HCT116 (cell line): ENCODE measurements at regions not wholly inside any gene's neighbourhood (a gene's known extent, or its start where the extent isn't known, plus 50 kb on each side); places are given as distances from the start of the nearest gene placed in this dataset.

Source experiments
- ATAC-seq: fragments of 200-7000 bp; cut with Tn5 transposase; 2 replicates; pipeline ENCODE4 v1.9.1; 2020; ENCODE audit warnings: mild to moderate bottlenecking, moderate library complexity
- BruUV-seq: library from RNA; stranded (reverse); fragments of 400-500 nt; replicated peaks from 2 replicates; lab custom pipeline; 2021; lab: Mats Ljungman, UMichigan
- CTCF ChIA-PET: fragments of 300-600 bp; sonication (Branson Sonifier 250); formaldehyde crosslinking; loops from one replicate; lab custom pipeline; 2021; ENCODE audit warnings: antibody characterized with exemption; lab: Charles Lee
- POLR2A ChIA-PET: fragments of 300-600, 350-600 bp; sonication (Branson Sonifier 250); formaldehyde crosslinking; loops from one replicate; lab custom pipeline; 2021; ENCODE audit warnings: antibody characterized with exemption; lab: Charles Lee
- RAD21 ChIA-PET, 2 experiments: fragments of 300-600 bp; sonication (Branson Sonifier 250); formaldehyde crosslinking; loops; one replicate each; lab custom pipeline; 2023; ENCODE audit warnings: low total read pairs in 2 of 2; ENCODE audit not compliant: uncharacterized antibody in 2 of 2, unreplicated experiment in 2 of 2, low non-redundant PET in 1 of 2; lab: Charles Lee
- DNase-seq: peaks from one replicate; pipeline ENCODE4 v3.0.0-alpha.2; 2010; ENCODE audit warnings: low read depth, low spot score
- H2AFZ ChIP-seq: fragments of 200-600 bp; shearing (Covaris generic), sonication (generic); 2 replicates; pipeline ENCODE4 v1.6.1; 2017; ENCODE audit warnings: low read depth, mixed run types, mixed read lengths, antibody characterized with exemption, low read length; ENCODE audit not compliant: poor library complexity, severe bottlenecking
- H3K27ac ChIP-seq: 2 replicates; pipeline ENCODE4 v1.5.1; 2012; ENCODE audit warnings: low read depth, low read length
- H3K27me3 ChIP-seq: fragments of 200-600 bp; sonication (generic); 2 replicates; pipeline ENCODE4 v1.6.1; 2016; ENCODE audit warnings: mixed run types, low read length, mixed read lengths; ENCODE audit not compliant: insufficient read depth
- H3K36me3 ChIP-seq, 2 experiments: fragments of 200-500 bp in 1 of 2; fragments of 200-600 bp in 1 of 2; sonication (Bioruptor generic) in 1 of 2; sonication (generic) in 1 of 2; 2 replicates each; pipeline versions ENCODE4 v1.5.1 to v1.6.1; 2014 to 2016; ENCODE audit warnings: low read length in 2 of 2, inconsistent platforms in 1 of 2, mixed read lengths in 1 of 2, mixed run types in 1 of 2; ENCODE audit not compliant: insufficient read depth in 2 of 2, control insufficient read depth in 1 of 2
- H3K4me1 ChIP-seq, 2 experiments: fragments of 200-600 bp in 1 of 2; sonication (generic) in 1 of 2; 2 replicates each; pipeline versions ENCODE4 v1.5.1 to v1.6.1; 2012 to 2017; ENCODE audit warnings: low read length in 2 of 2, inconsistent platforms in 1 of 2, mild to moderate bottlenecking in 1 of 2, mixed read lengths in 1 of 2, mixed run types in 1 of 2, moderate library complexity in 1 of 2; ENCODE audit not compliant: insufficient read depth in 2 of 2, control insufficient read depth in 1 of 2
- H3K4me2 ChIP-seq: fragments of 200-600 bp; sonication (generic); 2 replicates; pipeline ENCODE4 v1.6.1; 2017; ENCODE audit warnings: mixed run types, low read length, mixed read lengths
- H3K4me3 ChIP-seq, 2 experiments: fragments of 200-600 bp in 1 of 2; sonication (generic) in 1 of 2; replicated peaks in 1 of 2; 2 replicates each; pipeline ENCODE4 v1.5.1; 2011 to 2016; ENCODE audit warnings: low read length in 2 of 2, control low read depth in 1 of 2, low read depth in 1 of 2, mild to moderate bottlenecking in 1 of 2, mixed read lengths in 1 of 2, mixed run types in 1 of 2
- H3K79me2 ChIP-seq: fragments of 200-600 bp; sonication (generic); 2 replicates; pipeline ENCODE4 v1.6.1; 2017; ENCODE audit warnings: mild to moderate bottlenecking, mixed run types, low read length, moderate library complexity, mixed read lengths; ENCODE audit not compliant: insufficient read depth
- H3K9ac ChIP-seq: fragments of 200-600 bp; sonication (generic); 2 replicates; pipeline ENCODE4 v1.6.1; 2016; ENCODE audit warnings: low read length, mixed read lengths
- H3K9me2 ChIP-seq: fragments of 200-600 bp; sonication (generic), shearing (Covaris generic); 2 replicates; pipeline ENCODE4 v1.6.1; 2017; ENCODE audit warnings: mixed run types, mild to moderate bottlenecking, moderate library complexity; ENCODE audit not compliant: insufficient read depth
- H3K9me3 ChIP-seq, 2 experiments: fragments of 200-500 bp in 1 of 2; fragments of 200-600 bp in 1 of 2; sonication (Bioruptor generic) in 1 of 2; sonication (generic) in 1 of 2; 2 replicates each; pipeline ENCODE4 v1.6.1; 2014 to 2017; ENCODE audit warnings: low read length in 2 of 2, mixed read lengths in 2 of 2, inconsistent platforms in 1 of 2, low read depth in 1 of 2, mild to moderate bottlenecking in 1 of 2, mixed run types in 1 of 2, moderate library complexity in 1 of 2; ENCODE audit not compliant: control insufficient read depth in 1 of 2, insufficient read depth in 1 of 2
- H4K20me1 ChIP-seq: fragments of 200-600 bp; sonication (generic), shearing (Covaris generic); 2 replicates; pipeline ENCODE4 v1.6.1; 2017; ENCODE audit warnings: mixed run types, mild to moderate bottlenecking, moderate library complexity; ENCODE audit not compliant: insufficient read depth
- ATF3 ChIP-seq: IDR thresholded peaks from 2 replicates; pipeline ENCODE4 v1.6.1; 2012
- CEBPB ChIP-seq: IDR thresholded peaks from 2 replicates; pipeline ENCODE4 v1.6.1; 2012; ENCODE audit warnings: low read depth
- ELF1 ChIP-seq: IDR thresholded peaks from 2 replicates; pipeline ENCODE4 v1.6.1; 2012; ENCODE audit warnings: low read depth, borderline replicate concordance
- EZH2 ChIP-seq: fragments of 200-600 bp; sonication (generic); IDR thresholded peaks from 2 replicates; pipeline ENCODE4 v1.6.1; 2017; ENCODE audit warnings: antibody characterized with exemption, mixed run types
- EZH2phosphoT487 ChIP-seq: fragments of 200-600 bp; IDR thresholded peaks from 2 replicates; pipeline ENCODE4 v1.6.1; 2018; ENCODE audit warnings: antibody characterized with exemption, borderline replicate concordance
- JUND ChIP-seq: IDR thresholded peaks from 2 replicates; pipeline ENCODE4 v1.6.1; 2012
- MAX ChIP-seq: IDR thresholded peaks from 2 replicates; pipeline ENCODE4 v1.6.1; 2012
- POLR2A ChIP-seq: IDR thresholded peaks from 2 replicates; pipeline ENCODE4 v1.7.0; 2011; ENCODE audit warnings: borderline replicate concordance; ENCODE audit not compliant: insufficient read depth, insufficient read length; ENCODE audit errors: extremely low read depth
- POLR2AphosphoS5 ChIP-seq: IDR thresholded peaks from 2 replicates; pipeline ENCODE4 v1.6.1; 2011; ENCODE audit warnings: mild to moderate bottlenecking, low read depth, low read length, moderate library complexity
- SP1 ChIP-seq: IDR thresholded peaks from 2 replicates; pipeline ENCODE4 v1.6.1; 2012; ENCODE audit warnings: low read depth
- SRF ChIP-seq: IDR thresholded peaks from 2 replicates; pipeline ENCODE4 v1.6.1; 2012; ENCODE audit warnings: low read depth
- TCF7L2 ChIP-seq: IDR thresholded peaks from 2 replicates; pipeline ENCODE4 v1.7.0; 2011; ENCODE audit warnings: borderline replicate concordance, inconsistent platforms; ENCODE audit not compliant: insufficient read depth, insufficient read length; ENCODE audit errors: extremely low read depth
- ZNF274 ChIP-seq: fragments of 200-500 bp; sonication (Bioruptor generic); IDR thresholded peaks from 2 replicates; pipeline ENCODE4 v1.6.1; 2014; ENCODE audit warnings: mild to moderate bottlenecking, low read depth, low read length, inconsistent platforms
- intact Hi-C: fragments of 100-400 bp; cut with micrococcal nuclease; formaldehyde crosslinking; loops from 2 replicates; pipeline ENCODE4 v1.10.0; 2022
- TF ChIP-seq, protein P1 (sequence below), 3 experiments: fragments of 200-600 bp in 1 of 3; sonication (generic) in 1 of 3; IDR thresholded peaks in 2 of 3; conservative IDR thresholded peaks in 1 of 3; 2 replicates each; pipeline ENCODE4 v1.5.1; 2012 to 2017; ENCODE audit warnings: low read depth in 2 of 3, low read length in 2 of 3, antibody characterized with exemption in 1 of 3, borderline replicate concordance in 1 of 3, control low read depth in 1 of 3, mild to moderate bottlenecking in 1 of 3, mixed read lengths in 1 of 3, mixed run types in 1 of 3, moderate library complexity in 1 of 3; ENCODE audit not compliant: insufficient read depth in 1 of 3
- TF ChIP-seq, protein P2 (sequence below): IDR thresholded peaks from 2 replicates; pipeline ENCODE4 v1.6.1; 2011; ENCODE audit warnings: mild to moderate bottlenecking, low read length, moderate library complexity; ENCODE audit not compliant: insufficient replicate concordance; ENCODE audit errors: extremely low read depth
- TF ChIP-seq, protein P3 (sequence below): IDR thresholded peaks from 2 replicates; pipeline ENCODE4 v1.6.1; 2012; ENCODE audit warnings: low read depth

GRCh38 chr14:83646228-83646627, 1883.7 kb upstream of the FLRT2 start:
- POLR2A ChIA-PET, result no interaction called here
- TF ChIP-seq ZNF274 (no peak), SP1 (no peak), MAX (no peak), ELF1 (no peak), CEBPB (no peak), ATF3 (no peak), EZH2 (no peak), JUND (no peak), TCF7L2 (no peak), EZH2phosphoT487 (no peak), POLR2A (no peak), POLR2AphosphoS5 (no peak), SRF (no peak)
- TF ChIP-seq, protein P1, sequence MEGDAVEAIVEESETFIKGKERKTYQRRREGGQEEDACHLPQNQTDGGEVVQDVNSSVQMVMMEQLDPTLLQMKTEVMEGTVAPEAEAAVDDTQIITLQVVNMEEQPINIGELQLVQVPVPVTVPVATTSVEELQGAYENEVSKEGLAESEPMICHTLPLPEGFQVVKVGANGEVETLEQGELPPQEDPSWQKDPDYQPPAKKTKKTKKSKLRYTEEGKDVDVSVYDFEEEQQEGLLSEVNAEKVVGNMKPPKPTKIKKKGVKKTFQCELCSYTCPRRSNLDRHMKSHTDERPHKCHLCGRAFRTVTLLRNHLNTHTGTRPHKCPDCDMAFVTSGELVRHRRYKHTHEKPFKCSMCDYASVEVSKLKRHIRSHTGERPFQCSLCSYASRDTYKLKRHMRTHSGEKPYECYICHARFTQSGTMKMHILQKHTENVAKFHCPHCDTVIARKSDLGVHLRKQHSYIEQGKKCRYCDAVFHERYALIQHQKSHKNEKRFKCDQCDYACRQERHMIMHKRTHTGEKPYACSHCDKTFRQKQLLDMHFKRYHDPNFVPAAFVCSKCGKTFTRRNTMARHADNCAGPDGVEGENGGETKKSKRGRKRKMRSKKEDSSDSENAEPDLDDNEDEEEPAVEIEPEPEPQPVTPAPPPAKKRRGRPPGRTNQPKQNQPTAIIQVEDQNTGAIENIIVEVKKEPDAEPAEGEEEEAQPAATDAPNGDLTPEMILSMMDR (IDR thresholded peaks at IDR 0.05 in 2 of 3, conservative IDR thresholded peaks at IDR 0.05 in 1 of 3; ENCODE audit: borderline replicate concordance in 1 of 3, insufficient read depth in 1 of 3, low read depth in 2 of 3, low read length in 2 of 3), result no peak
- TF ChIP-seq, protein P2, sequence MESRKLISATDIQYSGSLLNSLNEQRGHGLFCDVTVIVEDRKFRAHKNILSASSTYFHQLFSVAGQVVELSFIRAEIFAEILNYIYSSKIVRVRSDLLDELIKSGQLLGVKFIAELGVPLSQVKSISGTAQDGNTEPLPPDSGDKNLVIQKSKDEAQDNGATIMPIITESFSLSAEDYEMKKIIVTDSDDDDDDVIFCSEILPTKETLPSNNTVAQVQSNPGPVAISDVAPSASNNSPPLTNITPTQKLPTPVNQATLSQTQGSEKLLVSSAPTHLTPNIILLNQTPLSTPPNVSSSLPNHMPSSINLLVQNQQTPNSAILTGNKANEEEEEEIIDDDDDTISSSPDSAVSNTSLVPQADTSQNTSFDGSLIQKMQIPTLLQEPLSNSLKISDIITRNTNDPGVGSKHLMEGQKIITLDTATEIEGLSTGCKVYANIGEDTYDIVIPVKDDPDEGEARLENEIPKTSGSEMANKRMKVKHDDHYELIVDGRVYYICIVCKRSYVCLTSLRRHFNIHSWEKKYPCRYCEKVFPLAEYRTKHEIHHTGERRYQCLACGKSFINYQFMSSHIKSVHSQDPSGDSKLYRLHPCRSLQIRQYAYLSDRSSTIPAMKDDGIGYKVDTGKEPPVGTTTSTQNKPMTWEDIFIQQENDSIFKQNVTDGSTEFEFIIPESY, result no peak
- TF ChIP-seq, protein P3, sequence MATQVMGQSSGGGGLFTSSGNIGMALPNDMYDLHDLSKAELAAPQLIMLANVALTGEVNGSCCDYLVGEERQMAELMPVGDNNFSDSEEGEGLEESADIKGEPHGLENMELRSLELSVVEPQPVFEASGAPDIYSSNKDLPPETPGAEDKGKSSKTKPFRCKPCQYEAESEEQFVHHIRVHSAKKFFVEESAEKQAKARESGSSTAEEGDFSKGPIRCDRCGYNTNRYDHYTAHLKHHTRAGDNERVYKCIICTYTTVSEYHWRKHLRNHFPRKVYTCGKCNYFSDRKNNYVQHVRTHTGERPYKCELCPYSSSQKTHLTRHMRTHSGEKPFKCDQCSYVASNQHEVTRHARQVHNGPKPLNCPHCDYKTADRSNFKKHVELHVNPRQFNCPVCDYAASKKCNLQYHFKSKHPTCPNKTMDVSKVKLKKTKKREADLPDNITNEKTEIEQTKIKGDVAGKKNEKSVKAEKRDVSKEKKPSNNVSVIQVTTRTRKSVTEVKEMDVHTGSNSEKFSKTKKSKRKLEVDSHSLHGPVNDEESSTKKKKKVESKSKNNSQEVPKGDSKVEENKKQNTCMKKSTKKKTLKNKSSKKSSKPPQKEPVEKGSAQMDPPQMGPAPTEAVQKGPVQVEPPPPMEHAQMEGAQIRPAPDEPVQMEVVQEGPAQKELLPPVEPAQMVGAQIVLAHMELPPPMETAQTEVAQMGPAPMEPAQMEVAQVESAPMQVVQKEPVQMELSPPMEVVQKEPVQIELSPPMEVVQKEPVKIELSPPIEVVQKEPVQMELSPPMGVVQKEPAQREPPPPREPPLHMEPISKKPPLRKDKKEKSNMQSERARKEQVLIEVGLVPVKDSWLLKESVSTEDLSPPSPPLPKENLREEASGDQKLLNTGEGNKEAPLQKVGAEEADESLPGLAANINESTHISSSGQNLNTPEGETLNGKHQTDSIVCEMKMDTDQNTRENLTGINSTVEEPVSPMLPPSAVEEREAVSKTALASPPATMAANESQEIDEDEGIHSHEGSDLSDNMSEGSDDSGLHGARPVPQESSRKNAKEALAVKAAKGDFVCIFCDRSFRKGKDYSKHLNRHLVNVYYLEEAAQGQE, result no peak
- TF ChIP-seq, all 23 proteins: peak for 0
- no peak overlapping the region for H3K4me2 ChIP-seq
- no peaks in the 10 kb centered on the region for H3K4me1 ChIP-seq
- H3K79me2 ChIP-seq, result no peaks in the 10 kb centered on the region
- H3K9me2 ChIP-seq, result no peaks in the 10 kb centered on the region
- no TSS peak for BruUV-seq
- CTCF ChIA-PET, result no interaction called here
- ATAC-seq, result no peak
- H3K9ac ChIP-seq, result no peak overlapping the region
- no peak overlapping the region for H3K27ac ChIP-seq
- H3K9me3 ChIP-seq, result peaks cover 3 to 7% of the 10 kb centered on the region in 2 experiments; a peak in 2 of 4 replicates
- RAD21 ChIA-PET, result no interaction called here
- no peak overlapping the region for H2AFZ ChIP-seq
- no peaks in the 10 kb centered on the region for H3K27me3 ChIP-seq
- no peaks in the 10 kb centered on the region for H3K36me3 ChIP-seq
- H4K20me1 ChIP-seq, result no peaks in the 10 kb centered on the region
- H3K4me3 ChIP-seq, result no peak overlapping the region
- no peak for DNase-seq
- intact Hi-C loops, result no loop called here
